OCI-LY1 (cell line): ENCODE measurements at regions not wholly inside any gene's neighbourhood (a gene's known extent, or its start where the extent isn't known, plus 50 kb on each side); places are given as distances from the start of the nearest gene placed in this dataset.

Experiments used
- H2AFZ ChIP-seq: fragments of 200-600 bp; sonication (generic), shearing (Covaris generic); 2 replicates; pipeline ENCODE4 v1.6.0; 2014; ENCODE audit warnings: antibody characterized with exemption, mild to moderate bottlenecking, low read length
- H3F3A ChIP-seq: fragments of 200-600 bp; sonication (generic), shearing (Covaris generic); 2 replicates; pipeline ENCODE4 v1.6.0; 2014; ENCODE audit warnings: mild to moderate bottlenecking, antibody characterized with exemption, low read length, moderate library complexity; ENCODE audit not compliant: insufficient read depth
- H3K27ac ChIP-seq: fragments of 200-600 bp; sonication (generic); 2 replicates; pipeline ENCODE4 v1.5.1; 2014; ENCODE audit warnings: low read length, mixed run types, mild to moderate bottlenecking, low read depth; ENCODE audit not compliant: poor library complexity, severe bottlenecking
- H3K27me3 ChIP-seq: fragments of 200-600 bp; sonication (generic); 2 replicates; pipeline ENCODE4 v1.6.0; 2014; ENCODE audit warnings: antibody characterized with exemption, mild to moderate bottlenecking, low read length, moderate library complexity; ENCODE audit not compliant: insufficient read depth
- H3K36me3 ChIP-seq: fragments of 200-600 bp; sonication (generic); 2 replicates; pipeline ENCODE4 v1.6.1; 2014; ENCODE audit warnings: mild to moderate bottlenecking, antibody characterized with exemption, low read length, moderate library complexity, mixed read lengths; ENCODE audit not compliant: insufficient read depth
- H3K4me1 ChIP-seq: fragments of 200-600 bp; sonication (generic); 2 replicates; pipeline ENCODE4 v1.5.1; 2014; ENCODE audit warnings: mild to moderate bottlenecking, low read length, moderate library complexity; ENCODE audit not compliant: insufficient read depth, severe bottlenecking
- H3K4me2 ChIP-seq: fragments of 200-600 bp; sonication (generic), shearing (Covaris generic); 2 replicates; pipeline ENCODE4 v1.6.1; 2014; ENCODE audit warnings: low read length
- H3K4me3 ChIP-seq: fragments of 200-600 bp; sonication (generic); 2 replicates; pipeline ENCODE4 v1.5.1; 2014; ENCODE audit warnings: low read length, low read depth, mild to moderate bottlenecking, mixed read lengths; ENCODE audit not compliant: poor library complexity, severe bottlenecking
- H3K79me2 ChIP-seq: fragments of 200-600 bp; shearing (Covaris generic); 2 replicates; pipeline ENCODE4 v1.6.1; 2016; ENCODE audit warnings: mixed run types, low read length, mixed read lengths; ENCODE audit not compliant: insufficient read depth
- H3K9ac ChIP-seq: fragments of 200-600 bp; sonication (generic), shearing (Covaris generic); 2 replicates; pipeline ENCODE4 v1.6.1; 2014; ENCODE audit warnings: mild to moderate bottlenecking, low read length, mixed read lengths
- H3K9me2 ChIP-seq: fragments of 200-600 bp; sonication (generic), shearing (Covaris generic); 2 replicates; pipeline ENCODE4 v1.6.1; 2014; ENCODE audit warnings: low read depth, mild to moderate bottlenecking, low read length, mixed read lengths
- H3K9me3 ChIP-seq: fragments of 200-600 bp; shearing (Covaris generic); 2 replicates; pipeline ENCODE4 v1.6.1; 2014; ENCODE audit warnings: low read length, mixed read lengths
- H4K20me1 ChIP-seq: fragments of 200-600 bp; sonication (generic), shearing (Covaris generic); 2 replicates; pipeline ENCODE4 v1.6.0; 2016; ENCODE audit warnings: mild to moderate bottlenecking, low read length; ENCODE audit not compliant: insufficient read depth
- CTCF ChIP-seq: fragments of 200-600 bp; sonication (generic), shearing (Covaris generic); IDR thresholded peaks from 2 replicates; pipeline ENCODE4 v1.5.1; 2017; ENCODE audit warnings: mild to moderate bottlenecking, antibody characterized with exemption, low read length, moderate library complexity, mixed read lengths
- EZH2 ChIP-seq: fragments of 200-600 bp; sonication (generic), shearing (Covaris generic); IDR thresholded peaks from 2 replicates; pipeline ENCODE4 v1.8.0; 2017; ENCODE audit warnings: borderline replicate concordance, mixed run types, mild to moderate bottlenecking, antibody characterized with exemption, low read length, moderate library complexity, mixed read lengths

DNA sequence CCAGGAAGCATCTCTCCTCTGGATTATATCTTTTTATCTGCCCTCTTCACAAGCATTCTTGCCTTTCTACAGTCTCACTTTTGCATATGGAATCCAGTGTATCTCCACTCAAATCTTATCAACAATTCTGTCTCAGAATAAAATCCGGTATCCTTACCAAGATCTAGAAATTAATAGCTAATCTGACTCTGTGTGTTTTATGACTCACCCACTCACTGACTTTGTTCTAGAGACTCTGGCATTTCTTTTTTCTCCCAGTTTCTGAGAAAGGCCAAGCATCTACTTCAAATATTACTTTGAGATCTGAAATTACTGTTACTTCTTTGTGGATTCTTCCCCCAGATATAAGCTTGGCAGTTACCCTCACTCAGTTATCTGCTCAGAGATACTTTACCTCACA lies 913.5 kb upstream of the ATXN8OS start:
- H3K27ac ChIP-seq, result no peak overlapping the region
- no peaks in the 10 kb centered on the region for H3K79me2 ChIP-seq
- no peak overlapping the region for H3K4me3 ChIP-seq
- no peak for TF ChIP-seq CTCF
- TF ChIP-seq EZH2, result no peak
- H4K20me1 ChIP-seq, result no peaks in the 10 kb centered on the region
- H3K9ac ChIP-seq, result no peak overlapping the region
- no peaks in the 10 kb centered on the region for H3K27me3 ChIP-seq
- no peaks in the 10 kb centered on the region for H3F3A ChIP-seq
- H3K9me3 ChIP-seq, result no peaks in the 10 kb centered on the region
- no peaks in the 10 kb centered on the region for H3K36me3 ChIP-seq
- no peak overlapping the region for H3K4me2 ChIP-seq
- no peak overlapping the region for H2AFZ ChIP-seq
- no peaks in the 10 kb centered on the region for H3K4me1 ChIP-seq
- no peaks in the 10 kb centered on the region for H3K9me2 ChIP-seq

- no peaks in the 10 kb centered on the region for H3K79me2 ChIP-seq
Measured at GRCh38 chr13:69180034-69180433, 927.6 kb upstream of the ATXN8OS start.

DNA sequence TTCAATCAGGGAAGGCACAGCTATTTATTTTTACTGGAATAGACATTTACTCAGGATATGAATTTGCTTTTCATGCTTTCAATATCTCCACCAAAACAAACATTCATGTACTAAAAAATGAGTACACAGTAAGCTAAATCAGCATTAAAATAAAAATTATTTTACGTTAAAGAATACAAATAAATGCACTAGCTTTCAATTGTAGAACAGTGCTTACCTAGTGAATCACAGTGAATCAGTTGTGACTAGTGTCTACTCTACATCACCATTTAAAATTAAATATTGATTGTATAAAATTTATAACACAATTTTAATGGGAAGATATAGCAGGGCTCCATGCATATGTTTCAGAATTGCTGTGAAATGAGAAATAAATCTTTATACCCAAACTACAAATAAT lies 929.6 kb upstream of the ATXN8OS start:
- no peaks in the 10 kb centered on the region for H4K20me1 ChIP-seq
- H3K9me3 ChIP-seq, result no peaks in the 10 kb centered on the region
- H3K9ac ChIP-seq, result no peak overlapping the region
- no peak overlapping the region for H3K4me3 ChIP-seq
- no peaks in the 10 kb centered on the region for H3K79me2 ChIP-seq
- H3F3A ChIP-seq, result no peaks in the 10 kb centered on the region
- H3K4me1 ChIP-seq, result no peaks in the 10 kb centered on the region
- no peak overlapping the region for H3K27ac ChIP-seq
- no peaks in the 10 kb centered on the region for H3K36me3 ChIP-seq
- no peaks in the 10 kb centered on the region for H3K27me3 ChIP-seq
- no peaks in the 10 kb centered on the region for H3K9me2 ChIP-seq
- no peak overlapping the region for H3K4me2 ChIP-seq
- TF ChIP-seq EZH2, result no peak
- no peak for TF ChIP-seq CTCF
- no peak overlapping the region for H2AFZ ChIP-seq

More at GRCh38 chr13:69180034-69180433, 927.6 kb upstream of the ATXN8OS start:
- Histone ChIP-seq H3K4me2 (no peak overlapping the region), H3K27ac (no peak overlapping the region), H2AFZ (no peak overlapping the region), H3F3A (no peaks in the 10 kb centered on the region), H3K9me2 (no peaks in the 10 kb centered on the region), H3K4me1 (no peaks in the 10 kb centered on the region), H3K9ac (no peak overlapping the region), H3K4me3 (no peak overlapping the region), H3K9me3 (no peaks in the 10 kb centered on the region), H3K27me3 (no peaks in the 10 kb centered on the region), H4K20me1 (no peaks in the 10 kb centered on the region), H3K36me3 (no peaks in the 10 kb centered on the region)
- no peak for TF ChIP-seq CTCF
- no peak for TF ChIP-seq EZH2
